CD14-positive monocyte (primary cell): ENCODE measurements at regions not wholly inside any gene's neighbourhood (a gene's known extent, or its start where the extent isn't known, plus 50 kb on each side); places are given as distances from the start of the nearest gene placed in this dataset.

Source experiments
- DNase-seq, 3 donors: peaks; one replicate each; pipeline ENCODE4 v3.0.0-alpha.2; 2011 to 2022
- H2AFZ ChIP-seq: 2 replicates; pipeline ENCODE4 v1.6.0; 2012; ENCODE audit warnings: mild to moderate bottlenecking, low read depth, low read length, inconsistent platforms; ENCODE audit not compliant: insufficient read depth, poor library complexity, severe bottlenecking
- H3K27ac ChIP-seq, 2 donors: 1 replicate in 1 of 2; 2 replicates in 1 of 2; pipeline ENCODE4 v1.5.1; 2012 to 2013; ENCODE audit warnings: low read length in 2 of 2, control low read depth in 1 of 2, inconsistent platforms in 1 of 2, low read depth in 1 of 2, mild to moderate bottlenecking in 1 of 2
- H3K27me3 ChIP-seq, 2 donors: one replicate each; pipeline versions ENCODE4 v1.6.0 to v1.6.1; 2011 to 2013; ENCODE audit warnings: low read length in 2 of 2; ENCODE audit not compliant: control insufficient read depth in 2 of 2, insufficient read depth in 2 of 2
- H3K36me3 ChIP-seq, 2 donors: replicated peaks in 1 of 2; 1 replicate in 1 of 2; 2 replicates in 1 of 2; pipeline versions ENCODE4 v1.5.1 to v1.6.1; 2012 to 2013; ENCODE audit warnings: low read length in 2 of 2, control low read depth in 1 of 2, inconsistent platforms in 1 of 2, mild to moderate bottlenecking in 1 of 2; ENCODE audit not compliant: insufficient read depth in 2 of 2, control insufficient read depth in 1 of 2
- H3K4me1 ChIP-seq, 2 donors: 1 replicate in 1 of 2; 2 replicates in 1 of 2; pipeline versions ENCODE4 v1.5.1 to v1.6.1; 2012 to 2013; ENCODE audit warnings: low read length in 2 of 2, control low read depth in 1 of 2, inconsistent platforms in 1 of 2, mild to moderate bottlenecking in 1 of 2, moderate library complexity in 1 of 2; ENCODE audit not compliant: insufficient read depth in 2 of 2, control insufficient read depth in 1 of 2
- H3K4me2 ChIP-seq: replicated peaks from 2 replicates; pipeline ENCODE3; 2012; ENCODE audit warnings: low read length, moderate library complexity, mild to moderate bottlenecking; ENCODE audit not compliant: poor library complexity, severe bottlenecking; ENCODE audit errors: extremely low read depth
- H3K4me3 ChIP-seq, 3 experiments: fragments of 200-600 bp in 1 of 3; sonication (generic) in 1 of 3; replicated peaks in 1 of 3; 1 replicate in 2 of 3; 2 replicates in 1 of 3; pipeline ENCODE4 v1.5.1; 2011 to 2013; ENCODE audit warnings: low read length in 3 of 3, mild to moderate bottlenecking in 3 of 3, control low read depth in 2 of 3, low read depth in 2 of 3, inconsistent platforms in 1 of 3, moderate library complexity in 1 of 3
- H3K79me2 ChIP-seq: 2 replicates; pipeline ENCODE4 v1.6.0; 2012; ENCODE audit warnings: mild to moderate bottlenecking, control low read depth, inconsistent platforms, low read length, moderate library complexity; ENCODE audit not compliant: insufficient read depth
- H3K9ac ChIP-seq: 2 replicates; pipeline ENCODE4 v1.6.0; 2017; ENCODE audit warnings: low read length, mild to moderate bottlenecking; ENCODE audit not compliant: insufficient read depth, poor library complexity, severe bottlenecking
- H3K9me3 ChIP-seq, 2 donors: replicated peaks in 1 of 2; 1 replicate in 1 of 2; 2 replicates in 1 of 2; pipeline versions ENCODE4 v1.5.1 to v1.6.1; 2012 to 2013; ENCODE audit warnings: low read length in 2 of 2, control low read depth in 1 of 2; ENCODE audit not compliant: control insufficient read depth in 1 of 2, insufficient read depth in 1 of 2
- H4K20me1 ChIP-seq: 2 replicates; pipeline ENCODE4 v1.6.0; 2012; ENCODE audit warnings: mild to moderate bottlenecking, low read length, control low read depth, moderate library complexity; ENCODE audit not compliant: insufficient read depth
- H3K27ac Mint-ChIP-seq, 7 donors: one replicate each; pipeline ENCODE4 v1.8.0; 2020; ENCODE audit warnings: mild to moderate bottlenecking in 7 of 7, mixed read lengths in 7 of 7, moderate library complexity in 6 of 7, inconsistent platforms in 2 of 7
- H3K27me3 Mint-ChIP-seq, 3 donors: one replicate each; pipeline ENCODE4 v1.8.0; 2021 to 2022; ENCODE audit warnings: low read depth in 3 of 3, mild to moderate bottlenecking in 3 of 3, mixed read lengths in 3 of 3, moderate library complexity in 3 of 3, inconsistent platforms in 1 of 3
- H3K36me3 Mint-ChIP-seq, 2 donors: one replicate each; pipeline ENCODE4 v1.8.0; 2020; ENCODE audit warnings: mixed read lengths in 2 of 2, inconsistent platforms in 1 of 2, mild to moderate bottlenecking in 1 of 2
- H3K4me1 Mint-ChIP-seq: one replicate; pipeline ENCODE4 v1.8.0; 2020; ENCODE audit warnings: mild to moderate bottlenecking, mixed read lengths
- H3K4me3 Mint-ChIP-seq, 2 donors: one replicate each; pipeline ENCODE4 v1.8.0; 2020; ENCODE audit warnings: mild to moderate bottlenecking in 2 of 2, mixed read lengths in 2 of 2, moderate library complexity in 1 of 2
- H3K9me3 Mint-ChIP-seq, 7 donors: one replicate each; pipeline ENCODE4 v1.8.0; 2020 to 2022; ENCODE audit warnings: mixed read lengths in 7 of 7, mild to moderate bottlenecking in 6 of 7, moderate library complexity in 6 of 7, inconsistent platforms in 2 of 7
- CTCF ChIP-seq: fragments of 200-600 bp; IDR thresholded peaks from one replicate; pipeline ENCODE4 v1.8.0; 2022; ENCODE audit warnings: antibody characterized with exemption, mild to moderate bottlenecking
- WGBS: methylation state at CpG from one replicate; pipeline ENCODE4 v1.1.5; 2013; ENCODE audit warnings: missing lambda C conversion rate; ENCODE audit not compliant: insufficient coverage; 5-methylcytosine and 5-hydroxymethylcytosine counted together
- intact Hi-C, 2 donors: fragments of 100-400 bp; cut with micrococcal nuclease; formaldehyde crosslinking; loops; one replicate each; pipeline versions ENCODE4 v1.15.0 to v1.15.1; 2023

- no peak overlapping the region for H3K27ac Mint-ChIP-seq
- H3K36me3 ChIP-seq: no peaks in the 10 kb centered on the region
- no peaks in the 10 kb centered on the region for H3K36me3 Mint-ChIP-seq
Observed at GRCh38 chr21:33121715-33122475, 52.0 kb downstream of the OLIG1 start.

GRCh38 chr21:33122507-33122906 is 52.6 kb downstream of the OLIG1 start:
- intact Hi-C loops: loop anchor here in 1 of 2 donors (10.0 kb wide), 1 partner anchor 288 kb away; no protein-coding TSS in a partner anchor
- no peak for DNase-seq
- no peak for TF ChIP-seq CTCF
- H3K27me3 Mint-ChIP-seq: peaks cover 3 to 7% (median 3%) of the 10 kb centered on the region in 3 donors
- Histone ChIP-seq H3K27ac (no peak overlapping the region), H3K4me1 (peaks cover 10 to 13% of the 10 kb centered on the region in 2 donors), H2AFZ (no peak overlapping the region), H3K79me2 (no peaks in the 10 kb centered on the region), H3K4me3 (no peak overlapping the region), H3K36me3 (no peaks in the 10 kb centered on the region), H3K9me3 (no peaks in the 10 kb centered on the region), H3K27me3 (peaks cover under 1 to 2% of the 10 kb centered on the region in 2 donors), H3K9ac (no peak overlapping the region), H3K4me2 (no peak overlapping the region), H4K20me1 (no peaks in the 10 kb centered on the region)
- no peaks in the 10 kb centered on the region for H3K36me3 Mint-ChIP-seq
- 100% methylated on average over 1 of the region's 6 CpGs for WGBS
- no peak overlapping the region for H3K4me3 Mint-ChIP-seq
- H3K9me3 Mint-ChIP-seq: no peaks in the 10 kb centered on the region
- no peak overlapping the region for H3K27ac Mint-ChIP-seq
- H3K4me1 Mint-ChIP-seq: peaks cover 27% of the 10 kb centered on the region

More at GRCh38 chr21:33121715-33122475, 52.0 kb downstream of the OLIG1 start:
- Histone ChIP-seq H2AFZ (no peak overlapping the region), H3K9me3 (no peaks in the 10 kb centered on the region), H3K4me3 (no peak overlapping the region), H4K20me1 (no peaks in the 10 kb centered on the region), H3K4me1 (peaks cover 7 to 10% of the 10 kb centered on the region in 2 donors), H3K27ac (no peak overlapping the region), H3K9ac (no peak overlapping the region), H3K4me2 (no peak overlapping the region), H3K79me2 (no peaks in the 10 kb centered on the region), H3K27me3 (no peaks in the 10 kb centered on the region)
- no peaks in the 10 kb centered on the region for H3K9me3 Mint-ChIP-seq
- peaks cover 3 to 5% (median 4%) of the 10 kb centered on the region in 3 donors for H3K27me3 Mint-ChIP-seq
- DNase-seq: peak in 1 of 3 donors; percentile 16
- 75% methylated on average over 9 of the region's 13 CpGs for WGBS
- peaks cover 21% of the 10 kb centered on the region for H3K4me1 Mint-ChIP-seq
- no peak for TF ChIP-seq CTCF
- no peak overlapping the region for H3K4me3 Mint-ChIP-seq
- intact Hi-C loops: loop anchor here in 1 of 2 donors (10.0 kb wide), 1 partner anchor 287 kb away; no protein-coding TSS in a partner anchor
